ENCODE measurements at regions not wholly inside any gene's neighbourhood (a gene's known extent, or its start where the extent isn't known, plus 50 kb on each side); places are given as distances from the start of the nearest gene placed in this dataset.
A peak's percentile ranks its signal among the peaks of the same experiment; 100 is the strongest.

DNA sequence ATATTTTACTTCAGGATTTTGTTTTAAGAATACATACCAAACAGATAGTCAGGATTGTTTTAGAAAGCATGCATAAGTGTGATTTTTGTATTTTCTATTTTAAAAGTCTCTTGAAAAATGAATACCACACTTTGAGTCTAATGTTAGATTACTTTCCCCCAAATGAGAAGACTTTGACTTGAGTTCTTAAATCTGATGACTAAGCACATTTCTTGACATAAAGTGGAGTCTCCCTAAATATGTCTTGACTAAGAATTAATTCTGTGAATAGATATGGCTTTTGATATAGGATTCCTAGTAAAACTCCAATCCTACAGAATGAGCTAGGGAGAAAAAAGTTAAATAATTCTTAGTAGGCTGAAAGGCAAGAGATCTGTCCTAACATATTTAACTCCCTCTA is 624.2 kb upstream of the SPRY2 start:
- dilution Hi-C loops (cut with HindIII; ENCODE audit: low sequenced_read_pairs, unreplicated experiment) = no loop called here
- Histone ChIP-seq H2AK9ac (replicated peaks; ENCODE audit: low read depth, low read length, poor library complexity) (no peak overlapping the region), H3K79me1 (ENCODE audit: low read depth in 1 of 2, low read length in 2 of 2) (no peaks in the 10 kb centered on the region), H3K27ac (ENCODE audit: insufficient read depth, low read length) (no peak overlapping the region), H3K9me1 (ENCODE audit: insufficient read depth, low read length) (no peaks in the 10 kb centered on the region), H3K4ac (ENCODE audit: low read depth, low read length) (no peak overlapping the region), H3K9ac (ENCODE audit: low read depth, low read length) (no peak overlapping the region), H2BK5ac (ENCODE audit: low read depth, low read length, poor library complexity, severe bottlenecking) (no peak overlapping the region), H4K91ac (ENCODE audit: insufficient read depth, low read depth, low read length) (no peak overlapping the region), H3K27me3 (ENCODE audit: control insufficient read depth, insufficient read depth, low read length) (no peaks in the 10 kb centered on the region), H2AFZ (replicated peaks; ENCODE audit: low read length, poor library complexity) (no peak overlapping the region), H3K23ac (ENCODE audit: low read depth, low read length) (no peak overlapping the region), H3K14ac (replicated peaks; ENCODE audit: low read depth, low read length) (no peak overlapping the region), H3K56ac (ENCODE audit: extremely low read depth, insufficient read depth, low read length) (no peak overlapping the region), H4K8ac (ENCODE audit: low read depth in 2 of 2, low read length in 2 of 2) (no peak overlapping the region), H4K5ac (ENCODE audit: low read depth, low read length) (no peak overlapping the region), H2BK15ac (ENCODE audit: low read depth, low read length) (no peak overlapping the region), H3K18ac (ENCODE audit: low read depth, low read length) (no peak overlapping the region), H4K20me1 (ENCODE audit: insufficient read depth, low read length) (no peaks in the 10 kb centered on the region), H3K4me2 (ENCODE audit: low read depth, low read length) (no peak overlapping the region), H3K4me3 (ENCODE audit: insufficient read depth, low read depth, low read length) (no peak overlapping the region), H3K4me1 (ENCODE audit: control insufficient read depth, insufficient read depth, low read length) (no peaks in the 10 kb centered on the region), H2BK120ac (ENCODE audit: low read depth, low read length) (no peak overlapping the region), H2BK20ac (ENCODE audit: low read depth, low read length) (no peak overlapping the region), H3K9me3 (ENCODE audit: control insufficient read depth, insufficient read depth, low read length) (no peaks in the 10 kb centered on the region), H2AK5ac (ENCODE audit: low read depth, low read length) (no peak overlapping the region), H3K36me3 (ENCODE audit: control insufficient read depth, insufficient read depth, low read length) (no peaks in the 10 kb centered on the region)
- no peak for ATAC-seq (ENCODE audit: low read depth)
- intact Hi-C loops (cut with micrococcal nuclease) = no loop called here
- TF ChIP-seq MAFK (IDR thresholded peaks at IDR 0.05; ENCODE audit: low read depth, low read length) = peak; percentile 98
- no peak for TF ChIP-seq FOS (IDR thresholded peaks at IDR 0.05; ENCODE audit: low read depth, low read length)
- no peak for DNase-seq
- ChIA-PET POLR2A (ENCODE audit: unreplicated experiment) (no interaction called here), CTCF (no interaction called here)
- in situ Hi-C loops (cut with MboI; ENCODE audit: low sequenced_read_pairs) = no loop called here
- no TSS peak for BruUV-seq (replicated peaks)

Measured in IMR-90 (cell line).